ENCODE measurements at regions not wholly inside any gene's neighbourhood (a gene's known extent, or its start where the extent isn't known, plus 50 kb on each side); places are given as distances from the start of the nearest gene placed in this dataset.

DNA sequence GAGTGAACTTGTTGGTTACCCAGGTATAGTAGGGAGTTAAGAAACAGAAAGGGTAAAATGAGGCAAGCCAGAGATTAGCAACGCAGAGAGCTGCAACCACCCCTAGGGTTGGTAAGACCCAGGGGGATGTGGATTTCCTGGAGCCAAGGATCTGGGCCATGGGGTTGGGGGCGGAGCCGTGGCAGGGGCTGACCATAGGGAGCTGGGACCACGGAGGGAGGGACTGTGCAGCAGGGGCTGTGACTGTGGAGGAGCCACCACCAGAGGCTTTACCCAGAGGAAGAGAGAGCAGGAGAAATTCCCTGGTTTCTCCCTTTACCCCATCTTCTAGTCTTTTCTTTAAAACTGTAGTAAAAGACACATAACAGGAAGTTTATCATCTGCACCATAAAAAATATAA is 58.6 kb upstream of the BAIAP2L1 start:
- H3K4me2 ChIP-seq (ENCODE audit: low read length): no peak overlapping the region
- TF ChIP-seq, protein P1, sequence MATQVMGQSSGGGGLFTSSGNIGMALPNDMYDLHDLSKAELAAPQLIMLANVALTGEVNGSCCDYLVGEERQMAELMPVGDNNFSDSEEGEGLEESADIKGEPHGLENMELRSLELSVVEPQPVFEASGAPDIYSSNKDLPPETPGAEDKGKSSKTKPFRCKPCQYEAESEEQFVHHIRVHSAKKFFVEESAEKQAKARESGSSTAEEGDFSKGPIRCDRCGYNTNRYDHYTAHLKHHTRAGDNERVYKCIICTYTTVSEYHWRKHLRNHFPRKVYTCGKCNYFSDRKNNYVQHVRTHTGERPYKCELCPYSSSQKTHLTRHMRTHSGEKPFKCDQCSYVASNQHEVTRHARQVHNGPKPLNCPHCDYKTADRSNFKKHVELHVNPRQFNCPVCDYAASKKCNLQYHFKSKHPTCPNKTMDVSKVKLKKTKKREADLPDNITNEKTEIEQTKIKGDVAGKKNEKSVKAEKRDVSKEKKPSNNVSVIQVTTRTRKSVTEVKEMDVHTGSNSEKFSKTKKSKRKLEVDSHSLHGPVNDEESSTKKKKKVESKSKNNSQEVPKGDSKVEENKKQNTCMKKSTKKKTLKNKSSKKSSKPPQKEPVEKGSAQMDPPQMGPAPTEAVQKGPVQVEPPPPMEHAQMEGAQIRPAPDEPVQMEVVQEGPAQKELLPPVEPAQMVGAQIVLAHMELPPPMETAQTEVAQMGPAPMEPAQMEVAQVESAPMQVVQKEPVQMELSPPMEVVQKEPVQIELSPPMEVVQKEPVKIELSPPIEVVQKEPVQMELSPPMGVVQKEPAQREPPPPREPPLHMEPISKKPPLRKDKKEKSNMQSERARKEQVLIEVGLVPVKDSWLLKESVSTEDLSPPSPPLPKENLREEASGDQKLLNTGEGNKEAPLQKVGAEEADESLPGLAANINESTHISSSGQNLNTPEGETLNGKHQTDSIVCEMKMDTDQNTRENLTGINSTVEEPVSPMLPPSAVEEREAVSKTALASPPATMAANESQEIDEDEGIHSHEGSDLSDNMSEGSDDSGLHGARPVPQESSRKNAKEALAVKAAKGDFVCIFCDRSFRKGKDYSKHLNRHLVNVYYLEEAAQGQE (IDR thresholded peaks at IDR 0.05; ENCODE audit: borderline replicate concordance): no peak
- TF ChIP-seq SMC3 (conservative IDR thresholded peaks at IDR 0.05; ENCODE audit: poor library complexity): no peak
- H3K9me2 ChIP-seq (ENCODE audit: insufficient read depth, low read length): no peaks in the 10 kb centered on the region
- no peaks in the 10 kb centered on the region for H3K36me3 ChIP-seq (ENCODE audit: insufficient read depth, low read length)
- no peak overlapping the region for H3K9ac ChIP-seq (ENCODE audit: low read length)
- H3K27ac ChIP-seq (ENCODE audit: low read length): no peak overlapping the region
- no peaks in the 10 kb centered on the region for H4K20me1 ChIP-seq (ENCODE audit: insufficient read depth)
- H3K9me3 ChIP-seq (ENCODE audit: low read length): no peaks in the 10 kb centered on the region
- H2AFZ ChIP-seq (ENCODE audit: low read depth, low read length): no peak overlapping the region
- no peaks in the 10 kb centered on the region for H3K27me3 ChIP-seq (ENCODE audit: insufficient read depth, low read depth, low read length)
- H3K79me2 ChIP-seq (replicated peaks; ENCODE audit: insufficient read depth, low read length): no peaks in the 10 kb centered on the region
- H3F3A ChIP-seq (ENCODE audit: insufficient read depth, low read length, poor library complexity, severe bottlenecking): no peaks in the 10 kb centered on the region
- no peak overlapping the region for H3K4me3 ChIP-seq (ENCODE audit: low read length)

DNA sequence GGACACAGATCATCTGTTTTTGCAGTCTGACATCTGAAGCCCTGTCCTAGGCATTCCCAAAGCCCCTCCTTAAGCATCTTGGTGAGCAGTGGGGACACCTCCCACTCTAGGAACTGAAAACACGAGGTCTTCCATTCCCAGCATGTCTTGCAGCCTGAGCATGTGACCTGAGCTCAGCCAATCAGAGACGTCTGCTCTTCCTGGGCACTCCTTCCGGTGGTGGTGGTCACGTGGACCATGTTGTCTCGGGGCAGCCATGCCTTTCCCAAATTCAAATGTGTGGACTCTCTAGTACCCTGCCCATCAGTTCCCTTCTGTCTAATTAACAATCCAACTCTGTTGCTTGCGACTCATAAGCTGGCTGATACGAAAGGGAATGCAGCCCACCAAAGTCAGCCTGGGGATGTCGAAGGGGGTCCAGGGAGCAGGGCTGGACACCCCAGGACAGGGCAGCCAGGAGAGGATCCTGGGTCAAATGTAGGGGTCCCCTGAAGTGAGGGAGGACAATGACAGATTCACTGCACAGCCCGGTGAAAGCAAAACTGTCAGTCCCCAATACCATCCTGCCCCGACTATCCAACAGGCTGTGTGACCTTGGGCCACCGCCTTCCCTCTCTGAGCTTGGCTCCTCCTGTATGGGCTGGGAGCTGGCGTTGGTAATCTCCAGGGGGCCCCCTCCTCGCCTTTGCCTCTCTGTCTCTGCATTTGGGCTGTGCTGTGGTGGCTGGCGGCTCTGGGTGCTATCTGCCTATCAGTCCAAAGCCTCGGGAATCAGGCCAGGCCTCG is 57.4 kb upstream of the BAIAP2L1 start:
- H3K9me3 ChIP-seq (ENCODE audit: low read length): no peaks in the 10 kb centered on the region
- H3K9me2 ChIP-seq (ENCODE audit: insufficient read depth, low read length): no peaks in the 10 kb centered on the region
- no peak overlapping the region for H3K4me2 ChIP-seq (ENCODE audit: low read length)
- no peaks in the 10 kb centered on the region for H4K20me1 ChIP-seq (ENCODE audit: insufficient read depth)
- no peaks in the 10 kb centered on the region for H3K36me3 ChIP-seq (ENCODE audit: insufficient read depth, low read length)
- no peak overlapping the region for H3K9ac ChIP-seq (ENCODE audit: low read length)
- no peaks in the 10 kb centered on the region for H3K27me3 ChIP-seq (ENCODE audit: insufficient read depth, low read depth, low read length)
- H3F3A ChIP-seq (ENCODE audit: insufficient read depth, low read length, poor library complexity, severe bottlenecking): no peaks in the 10 kb centered on the region
- no peak overlapping the region for H2AFZ ChIP-seq (ENCODE audit: low read depth, low read length)
- H3K27ac ChIP-seq (ENCODE audit: low read length): no peak overlapping the region
- H3K4me3 ChIP-seq (ENCODE audit: low read length): no peak overlapping the region
- TF ChIP-seq EP300 (conservative IDR thresholded peaks at IDR 0.05; ENCODE audit: poor library complexity, severe bottlenecking) (no peak), POLR2AphosphoS5 (IDR thresholded peaks at IDR 0.05) (no peak), RAD21 (conservative IDR thresholded peaks at IDR 0.05) (no peak), MXI1 (conservative IDR thresholded peaks at IDR 0.05; ENCODE audit: poor library complexity, severe bottlenecking) (no peak), SMC3 (conservative IDR thresholded peaks at IDR 0.05; ENCODE audit: poor library complexity) (no peak), EZH2 (IDR thresholded peaks at IDR 0.05; ENCODE audit: borderline replicate concordance, insufficient read depth, low read length, poor library complexity, severe bottlenecking) (no peak)
- TF ChIP-seq, protein P2, sequence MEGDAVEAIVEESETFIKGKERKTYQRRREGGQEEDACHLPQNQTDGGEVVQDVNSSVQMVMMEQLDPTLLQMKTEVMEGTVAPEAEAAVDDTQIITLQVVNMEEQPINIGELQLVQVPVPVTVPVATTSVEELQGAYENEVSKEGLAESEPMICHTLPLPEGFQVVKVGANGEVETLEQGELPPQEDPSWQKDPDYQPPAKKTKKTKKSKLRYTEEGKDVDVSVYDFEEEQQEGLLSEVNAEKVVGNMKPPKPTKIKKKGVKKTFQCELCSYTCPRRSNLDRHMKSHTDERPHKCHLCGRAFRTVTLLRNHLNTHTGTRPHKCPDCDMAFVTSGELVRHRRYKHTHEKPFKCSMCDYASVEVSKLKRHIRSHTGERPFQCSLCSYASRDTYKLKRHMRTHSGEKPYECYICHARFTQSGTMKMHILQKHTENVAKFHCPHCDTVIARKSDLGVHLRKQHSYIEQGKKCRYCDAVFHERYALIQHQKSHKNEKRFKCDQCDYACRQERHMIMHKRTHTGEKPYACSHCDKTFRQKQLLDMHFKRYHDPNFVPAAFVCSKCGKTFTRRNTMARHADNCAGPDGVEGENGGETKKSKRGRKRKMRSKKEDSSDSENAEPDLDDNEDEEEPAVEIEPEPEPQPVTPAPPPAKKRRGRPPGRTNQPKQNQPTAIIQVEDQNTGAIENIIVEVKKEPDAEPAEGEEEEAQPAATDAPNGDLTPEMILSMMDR (IDR thresholded peaks at IDR 0.05; ENCODE audit: poor library complexity, severe bottlenecking): no peak
- H3K79me2 ChIP-seq (replicated peaks; ENCODE audit: insufficient read depth, low read length): no peaks in the 10 kb centered on the region
